H9 (cell line): ENCODE measurements at regions not wholly inside any gene's neighbourhood (a gene's known extent, or its start where the extent isn't known, plus 50 kb on each side); places are given as distances from the start of the nearest gene placed in this dataset.

Source experiments
- DNase-seq: peaks from one replicate; pipeline ENCODE4 v3.0.0-alpha.2; 2017
- H2AFZ ChIP-seq: one replicate; pipeline ENCODE4 v1.6.1; 2013; ENCODE audit warnings: mild to moderate bottlenecking, low read length, control low read depth, moderate library complexity
- H2AK5ac ChIP-seq: 2 replicates; pipeline ENCODE4 v1.6.1; 2013; ENCODE audit warnings: low read length, control low read depth, mixed read lengths; ENCODE audit not compliant: insufficient read length
- H2BK120ac ChIP-seq: one replicate; pipeline ENCODE4 v1.6.1; 2013; ENCODE audit warnings: low read depth, mild to moderate bottlenecking, low read length, control low read depth, inconsistent platforms; ENCODE audit not compliant: poor library complexity, severe bottlenecking
- H2BK12ac ChIP-seq: 2 replicates; pipeline ENCODE4 v1.6.1; 2013; ENCODE audit warnings: low read length, control low read depth, mixed read lengths, low read depth; ENCODE audit not compliant: insufficient read length
- H2BK15ac ChIP-seq: 2 replicates; pipeline ENCODE4 v1.6.1; 2013; ENCODE audit warnings: low read depth, low read length, control low read depth
- H2BK20ac ChIP-seq: one replicate; pipeline ENCODE4 v1.6.1; 2013; ENCODE audit warnings: low read depth, mild to moderate bottlenecking, low read length, control low read depth, inconsistent platforms; ENCODE audit not compliant: poor library complexity, severe bottlenecking
- H2BK5ac ChIP-seq: 2 replicates; pipeline ENCODE4 v1.6.1; 2013; ENCODE audit warnings: low read length, control low read depth, mixed read lengths; ENCODE audit not compliant: insufficient read length
- H3K14ac ChIP-seq: 2 replicates; pipeline ENCODE4 v1.6.1; 2013; ENCODE audit warnings: low read length, control low read depth; ENCODE audit not compliant: insufficient read depth
- H3K18ac ChIP-seq: 2 replicates; pipeline ENCODE4 v1.6.1; 2013; ENCODE audit warnings: low read depth, mild to moderate bottlenecking, mixed read lengths, low read length, control low read depth; ENCODE audit not compliant: insufficient read length
- H3K23ac ChIP-seq: 2 replicates; pipeline ENCODE4 v1.6.1; 2013; ENCODE audit warnings: low read length, control low read depth, mixed read lengths, low read depth; ENCODE audit not compliant: insufficient read length
- H3K23me2 ChIP-seq: 2 replicates; pipeline ENCODE4 v1.6.1; 2013; ENCODE audit warnings: low read depth, mild to moderate bottlenecking, mixed read lengths, low read length, control low read depth; ENCODE audit not compliant: insufficient read length, poor library complexity, severe bottlenecking
- H3K27ac ChIP-seq: 2 replicates; pipeline ENCODE4 v1.5.1; 2013; ENCODE audit warnings: low read length, control low read depth, mixed read lengths, low read depth; ENCODE audit not compliant: insufficient read length
- H3K27me3 ChIP-seq: 2 replicates; pipeline ENCODE4 v1.6.1; 2013; ENCODE audit warnings: low read length, control low read depth, inconsistent platforms; ENCODE audit not compliant: insufficient read depth
- H3K4ac ChIP-seq: 2 replicates; pipeline ENCODE4 v1.6.1; 2013; ENCODE audit warnings: low read depth, mild to moderate bottlenecking, control low read depth, inconsistent platforms, low read length, moderate library complexity
- H3K4me1 ChIP-seq: 2 replicates; pipeline ENCODE4 v1.6.1; 2013; ENCODE audit warnings: low read length, control low read depth, inconsistent platforms; ENCODE audit not compliant: insufficient read depth
- H3K4me2 ChIP-seq: 2 replicates; pipeline ENCODE4 v1.6.1; 2013; ENCODE audit warnings: low read length, control low read depth, mixed read lengths; ENCODE audit not compliant: insufficient read length, insufficient read depth
- H3K56ac ChIP-seq: 2 replicates; pipeline ENCODE4 v1.6.1; 2013; ENCODE audit warnings: low read depth, mild to moderate bottlenecking, mixed read lengths, low read length, control low read depth; ENCODE audit not compliant: insufficient read length
- H3K79me1 ChIP-seq: 2 replicates; pipeline ENCODE4 v1.6.1; 2013; ENCODE audit warnings: low read depth, mild to moderate bottlenecking, moderate library complexity, low read length, control low read depth, inconsistent platforms; ENCODE audit not compliant: insufficient read depth, poor library complexity, severe bottlenecking
- H3K79me2 ChIP-seq: 2 replicates; pipeline ENCODE4 v1.6.1; 2013; ENCODE audit warnings: low read length, control low read depth, inconsistent platforms; ENCODE audit not compliant: insufficient read depth
- H3K9ac ChIP-seq: 2 replicates; pipeline ENCODE4 v1.6.1; 2013; ENCODE audit warnings: low read length, control low read depth, mixed read lengths; ENCODE audit not compliant: insufficient read length; ENCODE audit errors: extremely low read depth
- H3K9me3 ChIP-seq: one replicate; pipeline ENCODE4 v1.6.1; 2013; ENCODE audit warnings: low read depth, low read length, inconsistent platforms; ENCODE audit not compliant: control insufficient read depth
- H3T11ph ChIP-seq: one replicate; pipeline ENCODE4 v1.6.1; 2013; ENCODE audit warnings: mild to moderate bottlenecking, low read length, control low read depth, inconsistent platforms
- H4K20me1 ChIP-seq: one replicate; pipeline ENCODE4 v1.6.1; 2013; ENCODE audit not compliant: control insufficient read depth, insufficient read length, insufficient read depth
- H4K5ac ChIP-seq: 2 replicates; pipeline ENCODE4 v1.6.1; 2013; ENCODE audit warnings: low read depth, mild to moderate bottlenecking, mixed read lengths, low read length, control low read depth; ENCODE audit not compliant: insufficient read length
- H4K8ac ChIP-seq: replicated peaks from 2 replicates; pipeline ENCODE4 v1.6.1; 2013; ENCODE audit warnings: low read length, control low read depth, mixed read lengths, low read depth; ENCODE audit not compliant: insufficient read length
- H4K91ac ChIP-seq: 2 replicates; pipeline ENCODE4 v1.6.1; 2013; ENCODE audit warnings: low read depth, mild to moderate bottlenecking, moderate library complexity, mixed read lengths, low read length, control low read depth; ENCODE audit not compliant: insufficient read length
- H3K27ac Mint-ChIP-seq, 3 experiments: 2 replicates in 2 of 3; 3 replicates in 1 of 3; pipeline ENCODE4 v1.8.0; 2020 to 2021; ENCODE audit warnings: mixed read lengths in 3 of 3, mild to moderate bottlenecking in 1 of 3, moderate library complexity in 1 of 3
- H3K27me3 Mint-ChIP-seq: 2 replicates; pipeline ENCODE4 v1.8.0; 2021; ENCODE audit warnings: low read depth, mild to moderate bottlenecking, moderate library complexity, mixed read lengths
- H3K36me3 Mint-ChIP-seq, 3 experiments: 2 replicates in 2 of 3; 3 replicates in 1 of 3; pipeline ENCODE4 v1.8.0; 2020 to 2021; ENCODE audit warnings: low read depth in 3 of 3, mixed read lengths in 3 of 3; ENCODE audit not compliant: insufficient read depth in 1 of 3
- H3K4me1 Mint-ChIP-seq, 2 experiments: 2 replicates each; pipeline ENCODE4 v1.8.0; 2020; ENCODE audit warnings: mixed read lengths in 2 of 2
- H3K4me3 Mint-ChIP-seq, 2 experiments: 2 replicates in 1 of 2; 3 replicates in 1 of 2; pipeline ENCODE4 v1.8.0; 2020 to 2021; ENCODE audit warnings: mild to moderate bottlenecking in 2 of 2, mixed read lengths in 2 of 2, moderate library complexity in 1 of 2
- H3K9me3 Mint-ChIP-seq, 2 experiments: 2 replicates in 1 of 2; 3 replicates in 1 of 2; pipeline ENCODE4 v1.8.0; 2020; ENCODE audit warnings: mild to moderate bottlenecking in 2 of 2, mixed read lengths in 2 of 2, moderate library complexity in 1 of 2
- WGBS: extraction: QIAGEN DNeasy Blood & Tissue Kit; methylation state at CpG from one replicate; pipeline ENCODE4 v1.1.7; 2013; ENCODE audit warnings: missing lambda C conversion rate, low lambda C conversion rate, mixed read lengths; ENCODE audit not compliant: insufficient read length; ENCODE audit errors: extremely low coverage; 5-methylcytosine and 5-hydroxymethylcytosine counted together
- TF ChIP-seq, protein P1 (sequence below): fragments of 200-600 bp; sonication (generic); conservative IDR thresholded peaks from 3 replicates; pipeline ENCODE4 v1.8.0; 2021; ENCODE audit warnings: antibody characterized with exemption, mild to moderate bottlenecking

GRCh38 chr7:145009876-145010275 is 174.0 kb upstream of the TPK1 start:
- Histone ChIP-seq H4K20me1 (no peaks in the 10 kb centered on the region), H4K5ac (no peak overlapping the region), H3K79me2 (no peaks in the 10 kb centered on the region), H3K18ac (no peak overlapping the region), H2BK120ac (no peak overlapping the region), H2BK5ac (no peak overlapping the region), H4K91ac (no peak overlapping the region), H2BK12ac (no peak overlapping the region), H3K14ac (no peak overlapping the region), H3K23me2 (no peaks in the 10 kb centered on the region), H3K9me3 (no peaks in the 10 kb centered on the region), H2BK15ac (no peak overlapping the region), H2AK5ac (no peak overlapping the region), H3K9ac (no peak overlapping the region), H3K27ac (no peak overlapping the region), H3T11ph (no peak overlapping the region), H3K4ac (no peak overlapping the region), H3K27me3 (no peaks in the 10 kb centered on the region), H3K4me1 (no peaks in the 10 kb centered on the region), H2AFZ (no peak overlapping the region), H4K8ac (no peak overlapping the region), H3K79me1 (no peaks in the 10 kb centered on the region), H2BK20ac (no peak overlapping the region), H3K4me2 (no peak overlapping the region), H3K23ac (no peak overlapping the region), H3K56ac (no peak overlapping the region)
- Mint-ChIP-seq H3K27ac (no peak overlapping the region), H3K27me3 (no peaks in the 10 kb centered on the region), H3K36me3 (no peaks in the 10 kb centered on the region), H3K9me3 (no peaks in the 10 kb centered on the region), H3K4me1 (no peaks in the 10 kb centered on the region), H3K4me3 (no peak overlapping the region)
- WGBS, result no CpG with 5 or more reads among the region's 3 CpGs
- no peak for DNase-seq
- TF ChIP-seq, protein P1, sequence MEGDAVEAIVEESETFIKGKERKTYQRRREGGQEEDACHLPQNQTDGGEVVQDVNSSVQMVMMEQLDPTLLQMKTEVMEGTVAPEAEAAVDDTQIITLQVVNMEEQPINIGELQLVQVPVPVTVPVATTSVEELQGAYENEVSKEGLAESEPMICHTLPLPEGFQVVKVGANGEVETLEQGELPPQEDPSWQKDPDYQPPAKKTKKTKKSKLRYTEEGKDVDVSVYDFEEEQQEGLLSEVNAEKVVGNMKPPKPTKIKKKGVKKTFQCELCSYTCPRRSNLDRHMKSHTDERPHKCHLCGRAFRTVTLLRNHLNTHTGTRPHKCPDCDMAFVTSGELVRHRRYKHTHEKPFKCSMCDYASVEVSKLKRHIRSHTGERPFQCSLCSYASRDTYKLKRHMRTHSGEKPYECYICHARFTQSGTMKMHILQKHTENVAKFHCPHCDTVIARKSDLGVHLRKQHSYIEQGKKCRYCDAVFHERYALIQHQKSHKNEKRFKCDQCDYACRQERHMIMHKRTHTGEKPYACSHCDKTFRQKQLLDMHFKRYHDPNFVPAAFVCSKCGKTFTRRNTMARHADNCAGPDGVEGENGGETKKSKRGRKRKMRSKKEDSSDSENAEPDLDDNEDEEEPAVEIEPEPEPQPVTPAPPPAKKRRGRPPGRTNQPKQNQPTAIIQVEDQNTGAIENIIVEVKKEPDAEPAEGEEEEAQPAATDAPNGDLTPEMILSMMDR, result no peak
